Activated CD4-positive, alpha-beta T cell treated with anti-CD3 and anti-CD28 coated beads for 24 hours (primary cell): ENCODE measurements at regions not wholly inside any gene's neighbourhood (a gene's known extent, or its start where the extent isn't known, plus 50 kb on each side); places are given as distances from the start of the nearest gene placed in this dataset.

Experiments
- DNase-seq, 2 donors: peaks; one replicate each; pipeline ENCODE4 v3.0.0-alpha.2; 2020; ENCODE audit warnings: low read depth in 2 of 2

DNA sequence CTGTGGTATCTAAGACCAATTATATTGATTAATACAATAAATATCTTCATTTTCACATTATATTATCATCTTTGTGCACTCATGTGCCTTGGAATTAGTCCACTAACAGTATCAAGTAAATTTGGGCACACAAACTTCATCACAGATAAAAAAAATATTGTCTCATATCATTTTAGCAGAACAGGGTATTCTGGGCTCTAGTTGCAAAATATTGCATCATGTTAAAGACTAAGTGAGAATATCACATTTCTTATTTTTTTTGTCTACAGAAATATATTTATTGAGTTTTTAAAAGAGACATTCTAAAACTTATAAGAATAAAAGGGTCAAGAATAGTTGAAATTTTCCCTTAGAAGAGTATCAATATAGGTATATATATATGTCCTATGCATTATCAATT lies 754.1 kb upstream of the MAN1A1 start:
- no peak for DNase-seq

DNA sequence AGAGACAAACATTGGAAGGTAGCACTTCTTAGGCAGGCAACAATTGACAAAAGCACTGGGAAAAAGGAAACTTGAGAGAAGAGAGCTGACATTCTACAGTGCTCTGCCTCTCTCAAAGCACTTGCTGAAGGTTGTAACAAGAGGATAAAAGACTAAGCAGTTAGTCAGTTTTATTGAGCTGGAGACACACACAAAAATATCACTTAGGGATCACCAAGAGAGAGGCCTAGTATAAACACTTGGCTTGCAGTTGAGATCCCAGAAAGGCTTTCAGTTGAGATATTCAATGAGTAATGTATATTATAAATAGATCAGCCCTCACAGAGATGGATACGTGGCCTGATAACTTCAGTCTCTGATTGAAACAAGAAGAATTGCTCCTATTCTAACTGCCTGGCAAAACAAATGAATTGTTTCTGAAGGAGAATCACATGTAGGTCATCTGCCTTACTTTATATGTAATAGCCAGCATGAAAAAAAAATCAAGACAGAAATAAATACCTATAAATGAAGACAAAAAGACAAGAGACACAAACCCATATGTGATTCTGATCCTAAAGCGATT lies 747.2 kb upstream of the MAN1A1 start:
- no peak for DNase-seq

DNA sequence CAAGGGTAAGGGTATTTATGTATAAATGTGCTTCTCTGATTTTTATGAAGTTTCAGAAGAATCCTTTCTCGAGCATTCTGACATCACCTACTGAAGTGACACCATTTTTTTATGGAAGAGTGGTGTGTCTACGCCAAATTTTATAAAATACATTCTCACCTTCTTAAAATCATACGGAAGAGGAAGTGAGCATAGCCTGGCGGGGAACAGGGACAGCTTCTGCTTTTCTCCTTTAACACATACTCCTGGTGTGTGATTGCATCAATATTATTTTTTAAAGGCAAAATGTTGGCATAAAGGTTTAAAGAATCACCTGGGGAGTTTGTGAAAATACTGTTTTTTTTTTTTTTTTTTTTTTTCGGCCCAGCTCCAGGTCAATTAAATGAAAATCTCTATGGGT lies 733.6 kb upstream of the MAN1A1 start:
- no peak for DNase-seq

DNA sequence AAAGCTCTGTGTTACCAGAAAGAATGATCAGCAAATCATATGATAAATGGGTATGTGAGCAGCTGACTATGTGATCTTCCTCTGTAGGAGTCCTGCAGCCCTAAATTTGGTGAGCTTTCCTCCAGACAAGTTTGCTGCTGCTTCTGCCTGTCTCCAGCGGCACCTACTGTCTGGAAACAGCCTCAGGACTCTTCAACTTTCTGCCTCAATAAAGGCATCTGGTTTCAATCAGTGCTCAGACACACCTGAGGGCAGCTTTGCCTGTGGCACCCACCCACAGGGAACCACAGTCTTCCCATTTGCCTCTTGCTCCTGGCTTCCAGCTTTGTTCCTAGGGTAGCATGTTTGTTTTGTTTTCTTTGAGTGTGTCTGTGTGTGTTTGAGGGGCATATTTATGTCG lies 727.9 kb upstream of the MAN1A1 start:
- DNase-seq, result no peak

DNA sequence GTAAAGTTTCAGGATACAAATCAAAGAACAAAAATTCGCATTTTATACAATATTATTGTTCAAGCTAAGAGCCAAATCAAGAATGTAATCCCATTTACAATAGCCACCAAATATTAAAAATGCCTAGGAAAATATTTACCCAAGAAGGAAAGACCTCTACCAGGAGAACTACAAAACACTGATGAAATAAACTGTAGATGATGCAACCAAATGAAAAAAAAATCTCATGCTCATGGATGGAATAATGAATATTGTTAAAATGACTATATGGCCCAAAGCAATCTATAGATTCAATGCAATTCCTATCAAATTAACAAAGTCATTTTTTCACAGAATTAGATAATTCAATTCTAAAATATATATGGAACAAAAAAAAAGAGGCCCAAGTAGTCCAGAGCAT lies 708.8 kb upstream of the MAN1A1 start:
- DNase-seq, result no peak

DNA sequence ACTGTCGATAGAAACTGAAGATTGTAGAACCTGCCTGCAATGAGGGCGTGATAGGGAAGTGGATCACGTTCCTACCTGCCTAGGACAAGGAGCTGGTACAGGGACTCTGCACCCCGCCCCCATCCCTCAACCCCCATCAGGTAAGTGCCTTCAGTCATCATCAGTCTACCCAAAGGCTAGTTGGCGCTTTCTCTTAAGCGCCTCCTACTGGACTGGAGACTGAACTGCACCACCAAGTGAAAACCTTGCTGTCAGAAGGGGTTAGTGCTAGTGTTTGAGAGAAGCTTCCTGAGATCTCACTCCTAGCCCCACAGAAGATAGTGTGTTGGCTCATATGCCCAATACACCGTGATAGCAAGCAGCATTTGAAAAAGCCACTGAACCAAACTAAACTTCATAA lies 706.5 kb upstream of the MAN1A1 start:
- no peak for DNase-seq

DNA sequence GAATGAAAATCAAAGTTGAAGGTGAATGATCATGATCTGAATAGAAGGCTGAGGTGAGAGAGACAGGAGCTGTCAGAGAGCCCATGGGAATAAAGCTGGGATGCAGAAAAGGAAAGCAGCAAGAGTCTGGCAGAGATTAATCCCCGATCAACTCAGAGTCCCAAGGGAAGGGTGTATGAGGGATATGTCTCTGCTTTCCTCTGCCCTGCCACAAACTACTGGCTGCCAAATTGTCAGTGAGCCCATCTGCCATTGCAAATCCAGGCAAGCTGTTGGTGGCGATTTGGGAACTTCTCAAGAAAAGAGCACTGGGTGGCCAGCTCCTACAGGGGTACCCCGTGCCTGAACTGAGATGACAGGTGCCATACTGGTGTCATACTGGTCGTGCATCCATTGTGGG lies 705.5 kb upstream of the MAN1A1 start:
- DNase-seq, result no peak

DNA sequence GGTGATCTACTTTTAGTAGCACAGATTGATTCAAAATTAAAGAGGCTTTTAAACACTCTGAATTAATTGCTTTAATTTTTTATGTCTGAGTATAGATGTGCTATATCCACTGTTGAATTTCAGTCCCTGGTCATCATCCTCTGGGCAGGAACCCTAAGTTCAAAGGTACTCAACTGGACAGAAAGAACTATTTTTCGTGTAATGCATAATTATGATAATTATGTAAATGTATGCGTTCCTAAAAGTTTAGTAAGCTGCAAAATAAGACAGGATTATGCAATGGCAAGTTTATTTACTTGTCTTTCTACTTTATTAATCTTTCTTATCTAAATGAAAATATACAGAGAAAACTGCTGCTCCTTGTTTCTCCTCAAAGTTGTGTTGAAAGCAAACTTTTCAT lies 690.1 kb upstream of the MAN1A1 start:
- DNase-seq, result no peak

DNA sequence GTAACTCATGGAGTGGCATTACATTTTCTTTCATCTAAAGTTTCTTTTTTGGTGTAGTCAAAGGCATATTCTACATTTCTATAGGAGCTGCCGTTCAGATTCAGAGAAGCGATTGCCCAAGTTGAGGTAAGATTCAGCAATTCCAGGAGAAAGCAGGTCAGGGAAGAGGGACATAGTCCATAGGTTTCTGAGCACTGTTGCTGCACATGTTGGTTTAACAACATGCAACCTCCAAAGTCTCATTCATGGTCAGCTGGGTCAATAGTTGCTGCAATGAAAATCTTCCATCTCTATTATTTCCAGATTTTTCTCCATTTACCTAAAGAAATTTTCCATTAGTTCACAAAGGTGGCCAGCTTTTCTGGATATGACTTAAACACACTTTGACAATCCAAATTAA lies 682.3 kb upstream of the MAN1A1 start:
- no peak for DNase-seq

DNA sequence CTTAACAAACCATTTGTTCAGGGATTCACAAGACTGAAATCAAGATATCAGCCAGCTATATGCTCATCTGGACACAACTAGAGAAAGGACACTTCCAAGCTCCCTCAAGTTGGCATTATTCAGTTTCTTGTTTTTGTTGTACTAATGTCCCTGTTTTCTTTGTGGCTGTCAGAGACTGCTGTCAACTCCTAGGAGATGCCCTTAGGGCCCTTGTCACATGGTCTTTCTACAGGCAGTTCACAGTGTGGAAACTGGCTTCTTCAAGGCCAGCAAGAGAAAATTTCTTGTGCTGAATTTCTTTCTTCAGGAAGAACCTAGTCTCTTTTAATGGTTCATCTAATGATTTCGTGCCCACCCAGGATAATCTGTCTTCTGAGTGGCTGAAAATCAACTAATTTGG lies 677.2 kb upstream of the MAN1A1 start:
- no peak for DNase-seq

DNA sequence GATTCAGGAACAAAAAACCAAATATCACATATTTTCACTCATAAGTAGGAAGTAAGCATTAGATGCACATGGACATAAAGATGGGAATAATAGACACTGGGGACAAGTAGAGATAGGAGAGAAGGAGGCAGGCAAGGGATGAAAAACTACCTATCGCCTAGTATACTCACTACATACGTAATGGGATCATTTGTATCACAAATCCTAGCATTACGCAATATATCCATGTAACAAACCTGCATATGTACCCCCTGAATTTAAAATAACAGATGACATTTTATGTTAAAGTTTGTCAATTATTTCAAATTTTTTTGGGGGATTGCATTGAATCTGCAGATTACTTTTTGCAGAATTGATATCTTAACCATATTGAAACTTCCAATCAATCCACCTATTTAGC lies 660.5 kb upstream of the MAN1A1 start:
- DNase-seq, result no peak

DNA sequence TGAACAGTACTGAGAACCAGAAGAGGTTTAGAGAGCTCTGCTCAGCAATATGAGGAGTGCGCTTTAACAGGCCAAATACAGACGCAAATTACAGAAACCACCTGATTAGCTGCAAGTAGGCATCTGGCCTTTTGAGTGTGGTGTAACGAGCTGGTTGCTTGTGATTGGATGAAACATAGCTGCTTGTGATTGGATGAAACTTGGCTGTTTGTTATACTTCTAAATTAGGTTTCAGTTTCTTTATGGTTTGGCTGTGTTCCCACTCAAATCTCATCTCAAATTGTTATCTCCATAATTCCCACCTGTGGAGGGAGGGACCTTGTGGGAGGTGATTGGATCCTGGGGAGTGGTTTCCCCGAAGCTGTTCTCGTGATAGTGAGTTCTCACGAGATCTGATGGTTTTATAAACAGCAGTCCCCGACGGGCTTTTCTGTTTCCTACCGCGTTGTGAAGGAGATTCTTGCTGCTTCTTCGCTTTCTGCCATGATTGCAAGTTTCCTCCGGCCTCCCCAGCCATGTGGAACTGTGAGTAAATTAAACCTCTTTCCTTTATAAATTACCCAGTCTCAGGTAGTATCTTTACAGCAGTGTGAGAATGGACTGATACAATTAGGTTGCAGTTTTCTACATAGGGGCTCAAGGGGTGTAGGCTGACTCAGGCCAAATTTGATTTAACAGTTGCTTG lies 655.9 kb upstream of the MAN1A1 start:
- no peak for DNase-seq

DNA sequence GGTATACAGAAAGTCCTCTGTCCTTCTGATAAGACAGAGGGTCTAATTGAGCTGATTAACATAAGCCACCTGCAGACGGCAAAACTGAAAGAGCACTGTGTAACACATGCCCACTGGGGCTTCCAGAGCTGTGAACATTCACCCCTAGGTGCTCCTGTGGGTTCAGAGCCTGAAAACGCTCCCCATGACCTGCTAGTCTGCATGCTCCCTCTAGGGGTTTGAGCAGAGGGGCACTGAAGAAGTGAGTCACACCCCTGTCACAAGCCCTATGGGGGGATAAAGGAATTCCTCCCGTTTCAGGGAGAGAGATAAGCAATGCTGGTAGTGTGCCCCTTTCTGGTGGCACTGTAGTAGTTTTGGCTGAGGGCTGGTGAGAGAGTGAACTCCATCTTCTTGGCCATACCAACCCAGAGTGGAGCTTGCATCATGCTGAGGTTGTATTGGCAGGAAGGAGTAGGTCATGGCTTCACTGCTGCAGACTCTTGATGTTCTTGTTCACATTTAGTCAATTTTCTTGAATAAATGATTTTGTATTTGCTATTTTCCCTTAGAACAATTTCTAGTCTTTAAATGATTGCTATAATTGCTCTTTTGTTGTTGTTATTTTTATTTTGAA lies 637.5 kb upstream of the MAN1A1 start:
- DNase-seq, result no peak

DNA sequence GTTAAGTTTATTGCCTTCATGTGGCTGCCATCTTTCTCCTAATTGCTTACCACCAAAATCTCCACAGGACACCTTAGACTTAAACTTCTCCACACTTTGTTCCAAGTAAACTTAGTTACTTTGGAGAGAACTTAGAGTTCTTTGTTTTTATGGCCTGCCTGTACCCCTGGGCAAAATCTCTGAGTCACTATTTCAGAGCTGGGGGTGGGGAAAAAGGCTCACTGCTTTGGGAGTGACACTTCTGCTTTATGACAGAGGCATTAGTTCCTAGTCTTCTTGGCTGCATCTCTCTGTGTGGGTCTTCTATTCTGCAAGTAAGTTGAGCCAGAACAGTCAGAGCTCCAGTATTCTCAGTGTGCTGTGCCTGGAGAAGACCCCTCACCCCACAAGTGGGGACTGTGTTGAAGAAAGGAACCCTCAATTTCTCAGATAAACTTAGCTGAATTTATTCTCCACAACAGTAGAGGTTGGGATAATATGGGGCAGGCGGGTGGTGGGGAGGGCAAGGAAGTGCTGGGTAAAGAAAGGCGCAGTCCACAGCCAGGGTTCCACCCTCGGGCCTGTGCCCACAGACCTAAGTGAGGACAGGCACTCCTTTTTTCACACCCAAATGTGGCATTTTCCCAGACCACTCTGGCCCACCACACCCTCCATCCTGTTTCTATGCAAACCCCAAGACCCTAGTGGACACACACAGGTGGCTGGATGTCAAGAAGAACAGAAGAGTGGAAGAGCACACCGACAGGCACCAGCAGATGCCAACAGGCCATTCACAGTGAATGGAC lies 636.6 kb upstream of the MAN1A1 start:
- no peak for DNase-seq

DNA sequence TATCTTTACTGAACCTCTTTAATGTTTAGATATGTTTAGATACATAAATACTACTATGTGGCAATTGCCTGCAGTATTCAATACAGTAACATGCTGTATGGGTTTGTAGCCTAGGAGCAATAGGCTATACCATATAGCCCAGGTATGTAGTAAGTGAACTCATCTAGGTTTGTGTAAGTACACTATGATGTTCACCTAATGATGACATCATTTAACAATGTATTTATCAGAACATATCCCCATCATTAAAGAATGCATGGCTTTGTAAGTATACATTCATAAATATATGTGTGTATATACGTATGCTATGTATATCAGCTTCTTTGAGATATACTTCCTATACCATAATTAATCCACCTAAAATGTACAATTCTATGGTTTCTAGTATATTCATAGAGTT lies 631.2 kb upstream of the MAN1A1 start:
- DNase-seq, result no peak

DNA sequence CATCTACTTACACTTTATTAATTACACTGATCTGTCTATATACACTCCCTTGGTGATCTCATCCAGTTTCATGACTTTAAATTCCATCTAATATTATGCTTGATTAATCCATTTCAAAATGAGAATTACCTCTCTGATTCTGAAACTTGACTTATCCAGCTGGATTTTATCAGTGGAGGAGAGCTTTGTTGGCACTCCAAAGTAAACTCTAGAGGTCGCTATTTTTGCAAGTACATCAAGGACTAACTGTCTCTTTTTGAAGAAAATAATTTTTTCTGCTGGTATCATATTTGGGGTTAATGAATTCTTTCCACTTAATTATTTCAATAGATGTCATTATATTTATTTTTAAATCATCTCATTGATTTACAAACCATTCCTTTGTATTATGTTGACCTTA lies 630.3 kb upstream of the MAN1A1 start:
- DNase-seq, result no peak

DNA sequence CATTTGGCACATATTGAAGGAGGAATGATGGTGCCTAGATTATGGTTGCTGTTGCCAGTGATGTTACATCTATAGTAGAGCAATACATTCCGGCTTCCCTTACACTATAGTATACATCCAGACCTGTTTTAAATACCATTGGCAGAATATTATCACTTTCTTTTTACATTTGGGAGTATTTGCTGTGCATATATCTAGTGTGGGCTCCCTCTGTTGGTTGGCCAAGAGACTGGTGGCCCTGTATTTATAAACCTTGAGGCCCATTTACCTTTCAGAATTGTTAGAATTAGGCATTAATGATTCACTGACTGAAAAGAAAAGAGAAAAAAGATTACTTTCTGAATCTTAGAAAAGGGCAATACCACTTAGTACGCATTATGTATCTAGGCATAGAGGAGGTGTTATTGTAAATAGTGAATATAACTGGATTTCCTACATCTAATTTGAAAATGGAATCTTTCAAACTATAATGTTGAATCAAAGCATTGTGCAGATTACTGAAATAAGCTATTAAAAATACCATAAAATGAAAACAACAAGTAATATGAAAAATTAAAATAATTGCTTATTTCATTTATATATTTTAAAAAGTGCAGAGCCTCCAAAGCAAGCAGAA lies 628.8 kb upstream of the MAN1A1 start:
- no peak for DNase-seq

DNA sequence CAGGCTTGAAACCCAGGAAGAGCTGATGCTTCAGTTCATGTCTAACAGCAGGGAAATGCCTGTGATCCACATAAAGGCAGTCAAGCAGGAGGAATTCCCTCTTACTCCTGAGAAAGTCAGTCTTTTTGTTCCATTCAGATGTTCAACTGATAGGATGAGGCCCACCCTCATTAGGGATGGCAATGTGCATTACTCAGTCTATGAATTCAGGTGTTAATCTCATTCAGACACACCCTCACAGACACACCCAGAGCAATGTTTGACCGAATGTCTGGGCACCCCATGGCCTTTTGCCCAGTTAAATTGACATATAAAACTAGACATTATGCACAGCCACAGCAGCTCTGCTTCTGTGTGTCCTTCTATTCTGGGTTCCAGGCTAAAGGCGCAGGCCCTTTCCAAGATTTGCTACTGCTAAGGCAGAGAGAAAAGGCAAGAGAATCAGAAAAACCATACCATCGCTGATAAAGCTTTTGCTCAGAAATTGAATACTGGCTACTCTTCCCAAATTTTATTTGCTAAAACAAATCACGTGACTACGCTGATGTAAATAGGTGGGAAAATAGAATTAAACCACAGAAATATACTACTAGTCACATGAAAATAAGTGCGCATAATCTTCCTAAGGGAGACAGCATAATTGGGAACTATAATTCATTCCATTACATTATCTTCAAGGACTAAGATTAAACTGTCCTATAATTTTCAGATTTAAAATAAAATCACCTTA lies 625.0 kb upstream of the MAN1A1 start:
- DNase-seq, result no peak

DNA sequence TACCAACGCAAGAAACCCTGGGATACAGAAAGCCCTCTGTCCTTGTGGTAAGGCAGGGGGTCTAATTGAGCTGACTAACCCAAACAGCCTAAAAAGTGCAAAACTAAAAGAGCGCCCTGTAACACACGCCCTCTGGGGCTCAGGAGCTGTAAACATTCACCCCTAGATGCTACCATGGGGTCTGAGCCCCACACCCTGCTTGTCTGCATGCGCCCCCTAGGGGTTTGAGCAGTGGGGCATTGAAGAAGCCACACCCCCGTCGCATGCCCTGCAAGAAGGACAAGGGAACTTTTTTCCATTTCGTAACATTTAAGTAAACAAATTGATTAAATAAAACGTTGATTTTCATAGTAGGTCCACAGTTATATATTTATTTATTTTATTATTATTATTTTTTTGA lies 616.9 kb upstream of the MAN1A1 start:
- no peak for DNase-seq

DNA sequence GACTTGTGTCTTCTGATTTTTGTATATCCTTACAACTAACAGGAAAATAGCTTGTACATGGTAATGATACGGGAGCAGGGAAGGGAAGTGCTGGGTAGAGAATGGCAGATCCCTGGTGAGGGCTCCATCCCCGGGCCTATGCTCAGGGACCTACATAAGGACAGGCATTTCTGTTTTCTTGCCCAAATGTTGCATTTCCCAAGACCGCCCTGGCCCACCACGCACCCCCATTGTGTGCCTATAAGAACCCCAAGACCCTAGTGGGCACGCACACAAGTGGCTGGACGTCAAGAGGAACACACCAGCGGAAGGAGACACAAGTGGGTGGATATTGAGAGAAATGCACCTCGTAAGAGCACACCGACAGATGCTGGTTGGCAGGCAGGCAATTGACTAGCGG lies 616.3 kb upstream of the MAN1A1 start:
- no peak for DNase-seq

DNA sequence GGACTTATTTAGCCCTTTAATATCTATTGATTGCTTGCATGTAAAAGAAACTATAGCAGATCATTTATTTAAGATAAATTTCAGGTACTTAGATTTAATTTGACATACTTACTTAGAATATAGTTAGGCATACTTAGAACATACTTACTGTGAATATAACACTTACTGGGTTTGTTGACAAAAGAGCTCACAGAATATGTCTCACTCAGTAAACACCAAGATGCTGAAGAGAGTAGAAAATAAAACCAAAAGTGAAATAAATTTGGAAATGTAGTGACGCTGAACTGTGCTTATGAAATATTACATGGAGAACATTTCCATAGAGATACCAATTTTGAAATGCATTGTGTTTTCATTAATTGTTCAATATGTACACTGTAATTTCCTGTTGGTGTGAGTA lies 615.4 kb upstream of the MAN1A1 start:
- DNase-seq, result no peak

DNA sequence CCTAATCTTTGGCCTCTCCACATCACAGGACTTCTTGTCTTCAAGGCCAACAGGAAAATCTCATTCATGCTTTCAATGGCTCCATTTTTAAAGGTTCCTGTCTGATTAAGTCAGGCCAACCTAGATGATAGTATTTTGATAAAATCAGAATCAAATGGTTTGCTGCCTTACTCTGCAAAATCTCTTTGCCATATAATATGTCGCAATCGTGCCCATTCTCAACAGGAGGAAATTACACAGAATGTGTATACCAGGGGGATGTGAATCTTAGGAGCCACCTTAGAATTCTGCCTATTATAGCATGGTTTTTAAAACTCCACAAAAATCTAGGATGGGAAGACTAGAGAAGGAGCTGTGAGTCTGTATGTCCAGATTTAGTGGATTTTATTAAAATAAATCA lies 612.9 kb upstream of the MAN1A1 start:
- no peak for DNase-seq
